CD4-positive, alpha-beta T cell treated with Interleukin-1 beta for 1 hour (primary cell): ENCODE measurements at regions not wholly inside any gene's neighbourhood (a gene's known extent, or its start where the extent isn't known, plus 50 kb on each side); places are given as distances from the start of the nearest gene placed in this dataset.
"Not testable (repeated sequence)": the region's sequence is repeated elsewhere in the genome, so short reads cannot be mapped to it uniquely, and the experiment has no call there.

Source experiments
- DNase-seq, 2 donors: peaks; one replicate each; pipeline ENCODE4 v3.0.0-alpha.2; 2020 to 2022

GRCh38 chr2:16777123-16777870 is 111.7 kb upstream of the CYRIA start:
- no peak for DNase-seq

GRCh38 chr2:16775899-16776231 is 110.2 kb upstream of the CYRIA start:
- no peak for DNase-seq

- no peak for DNase-seq
These were observed 109.6 kb upstream of the CYRIA start for GRCh38 chr2:16774980-16775898.

- DNase-seq = no peak
These were observed 108.5 kb upstream of the CYRIA start for GRCh38 chr2:16774091-16774490.

DNA sequence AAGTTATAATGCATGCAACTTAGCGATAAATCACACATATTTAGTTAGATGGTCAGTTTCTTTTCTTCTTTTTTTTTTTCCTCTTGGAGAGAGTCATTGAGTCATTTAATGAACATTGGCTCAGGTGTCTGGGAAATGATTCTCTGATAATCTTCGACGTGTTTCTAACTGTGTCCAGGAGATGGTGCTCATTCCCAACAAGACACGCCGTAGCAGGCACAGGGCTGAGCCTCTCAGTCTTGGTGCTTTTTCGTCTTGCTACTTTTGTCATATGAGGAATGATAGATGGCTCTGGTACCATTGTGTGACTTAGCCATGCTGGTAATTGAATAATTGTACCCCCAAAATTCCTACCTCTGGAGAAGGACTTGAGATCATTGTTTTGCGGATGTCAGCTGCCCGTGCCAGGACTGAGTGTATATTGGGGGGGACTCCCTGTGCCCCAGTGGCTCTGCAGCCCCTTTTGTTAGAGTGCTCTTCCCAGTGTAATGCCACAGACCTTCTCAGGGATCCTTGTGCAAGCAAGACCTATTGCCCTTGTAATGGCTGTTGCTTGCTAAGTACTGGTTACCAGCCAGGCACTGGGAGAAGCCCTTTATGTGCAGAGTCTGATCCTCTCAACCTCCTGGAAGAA is 107.6 kb upstream of the CYRIA start:
- DNase-seq = peak in 1 of 2 donors; percentile 34

DNA sequence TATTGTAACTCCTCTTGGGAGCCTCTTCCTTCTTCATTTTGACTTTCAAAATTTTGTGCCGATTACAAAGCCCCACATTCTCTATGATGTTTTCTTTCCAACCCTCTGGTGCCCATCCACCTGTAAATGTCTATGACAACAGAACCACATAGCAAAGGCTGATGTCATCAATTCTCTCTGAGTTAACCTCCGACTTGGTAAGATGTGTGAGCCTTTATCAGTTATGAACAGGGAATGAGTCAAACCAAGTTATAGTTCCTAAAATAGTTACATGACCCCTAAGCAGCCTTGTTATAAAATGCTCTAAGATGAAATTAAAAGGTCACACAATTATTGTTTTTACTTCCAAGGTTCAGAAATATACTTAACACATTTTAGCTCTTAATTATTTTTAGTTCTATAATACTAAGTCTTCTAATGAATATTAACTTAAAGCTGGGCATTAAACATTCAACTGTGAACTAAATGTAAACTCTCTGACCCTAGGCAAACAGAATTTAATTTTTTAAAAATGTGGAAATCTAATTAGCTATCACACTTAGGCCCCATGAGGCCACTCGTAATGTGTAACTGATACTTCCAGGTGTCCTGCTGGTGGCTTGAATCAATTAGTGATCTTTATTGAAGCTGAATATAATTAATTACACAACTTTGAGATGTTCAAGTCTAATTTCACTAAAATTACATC is 102.3 kb upstream of the CYRIA start:
- no peak for DNase-seq

- DNase-seq = no peak
These were observed 99.7 kb upstream of the CYRIA start for GRCh38 chr2:16765356-16765755.

DNA sequence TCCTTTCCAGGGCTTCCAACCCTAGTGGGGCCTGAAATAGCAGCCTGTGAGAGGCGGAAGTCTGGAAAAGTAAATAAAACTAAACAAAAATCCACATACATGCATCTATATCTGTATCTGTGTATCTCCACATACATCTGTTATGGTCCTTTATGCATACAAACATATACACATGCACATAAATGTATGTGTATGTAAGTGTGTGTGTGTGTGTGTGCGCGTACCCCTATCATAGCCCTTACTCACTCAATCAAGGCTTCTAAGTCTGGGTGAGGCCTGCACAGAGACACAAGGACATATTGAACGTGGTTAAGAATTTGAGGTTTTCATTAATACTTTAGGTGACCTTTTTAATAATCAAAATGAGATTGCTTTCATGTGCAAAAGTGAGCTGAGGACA is 98.9 kb upstream of the CYRIA start:
- no peak for DNase-seq

DNA sequence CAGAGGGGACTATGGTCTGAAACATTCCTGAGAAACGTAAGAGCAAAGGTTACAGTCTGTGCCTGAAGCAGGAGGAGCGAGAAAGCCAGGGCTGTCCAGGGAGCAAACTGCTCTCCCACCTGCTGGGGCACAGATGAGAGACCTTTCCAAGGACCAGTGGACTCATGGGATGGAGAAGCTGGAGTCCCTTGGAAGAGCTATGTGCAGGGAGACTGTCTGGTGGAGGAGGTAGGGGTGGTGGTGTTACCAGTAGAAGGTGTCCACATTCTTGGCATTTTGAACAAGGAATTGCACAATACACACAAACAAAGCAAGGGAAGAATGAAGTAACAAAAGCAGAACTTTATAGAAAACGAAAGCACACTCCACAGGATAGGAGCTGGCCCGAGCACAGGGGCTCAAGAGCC is 97.9 kb upstream of the CYRIA start:
- DNase-seq = no peak

- no peak for DNase-seq
These were observed 97.4 kb upstream of the CYRIA start for GRCh38 chr2:16763056-16763455.

DNA sequence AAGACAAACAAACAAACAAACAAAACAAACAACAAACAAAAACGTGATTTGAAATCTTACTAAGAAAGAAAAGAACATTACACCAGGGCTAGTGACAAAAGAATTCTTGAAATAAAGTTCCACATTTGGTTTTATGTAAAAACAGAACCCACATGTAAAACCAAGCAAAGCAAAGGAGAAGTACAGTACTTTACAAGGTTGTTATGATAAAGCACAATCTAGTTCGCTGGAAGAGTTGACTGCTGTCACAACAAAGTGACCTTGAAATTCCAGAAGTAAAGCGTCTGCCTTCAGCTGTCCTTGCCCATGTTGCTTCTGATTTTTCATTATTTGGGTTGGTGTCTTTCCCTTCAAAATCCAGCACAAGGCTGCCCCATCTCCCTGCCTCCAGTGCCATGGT is 94.8 kb upstream of the CYRIA start:
- DNase-seq = no peak

DNA sequence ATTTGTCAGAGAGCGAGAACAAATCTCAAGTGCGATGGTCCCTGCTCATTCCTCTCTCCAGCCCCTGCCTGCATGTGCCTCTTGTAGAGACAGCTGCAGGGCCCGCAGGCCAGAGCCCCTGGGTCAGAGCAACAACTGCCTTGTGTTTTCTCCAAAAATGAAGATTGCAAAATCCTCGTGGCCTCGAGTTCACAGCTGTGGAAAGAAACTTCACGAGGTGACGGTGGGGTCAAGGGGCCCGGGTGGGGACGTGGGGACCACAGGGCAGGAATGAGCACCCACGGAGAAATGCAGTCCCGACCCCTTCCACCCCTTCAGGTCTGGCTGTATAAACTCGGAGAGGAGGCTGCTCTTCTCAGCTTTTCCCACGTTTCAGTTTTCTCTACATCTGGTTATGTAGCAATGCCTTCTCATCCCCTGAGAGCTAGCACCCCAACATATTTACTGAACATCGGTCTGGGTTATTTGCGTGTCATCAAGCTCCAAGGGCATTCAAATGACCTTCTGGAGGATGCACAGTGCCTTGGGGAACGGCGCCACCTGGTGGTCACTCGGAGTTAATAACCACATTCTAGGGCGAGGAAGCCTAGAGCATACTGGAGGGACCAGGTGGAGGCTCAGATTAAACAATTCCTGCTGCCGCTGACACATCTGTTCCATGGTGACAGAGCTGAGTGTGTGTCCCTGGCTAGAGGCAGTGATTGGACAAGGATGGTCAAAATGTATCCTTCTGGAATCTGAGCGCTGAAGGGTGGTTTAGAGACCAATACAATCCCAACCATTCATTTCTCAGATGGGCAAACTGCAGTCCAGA is 91.4 kb upstream of the CYRIA start:
- peak; percentile 49 to 71 for DNase-seq

DNA sequence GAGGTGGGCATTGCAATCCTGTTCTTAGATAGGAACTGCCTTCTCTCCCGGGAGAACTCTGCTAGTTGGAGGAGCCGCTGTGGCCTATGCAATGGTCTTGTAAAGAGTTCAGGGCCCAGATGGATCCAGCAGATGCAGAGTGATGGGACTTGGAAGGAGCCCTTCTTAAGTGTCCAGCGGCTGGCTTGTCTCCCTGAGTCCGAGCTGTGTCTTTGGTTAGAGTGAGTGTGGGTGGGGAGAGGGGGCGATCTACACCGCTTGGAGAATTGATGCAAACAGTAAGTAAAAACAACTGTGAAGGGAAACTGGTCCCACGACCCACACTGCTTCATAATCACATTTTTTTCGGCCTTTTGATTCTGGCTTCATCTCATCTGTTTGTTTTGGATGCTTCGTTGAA is 89.8 kb upstream of the CYRIA start:
- no peak for DNase-seq

DNA sequence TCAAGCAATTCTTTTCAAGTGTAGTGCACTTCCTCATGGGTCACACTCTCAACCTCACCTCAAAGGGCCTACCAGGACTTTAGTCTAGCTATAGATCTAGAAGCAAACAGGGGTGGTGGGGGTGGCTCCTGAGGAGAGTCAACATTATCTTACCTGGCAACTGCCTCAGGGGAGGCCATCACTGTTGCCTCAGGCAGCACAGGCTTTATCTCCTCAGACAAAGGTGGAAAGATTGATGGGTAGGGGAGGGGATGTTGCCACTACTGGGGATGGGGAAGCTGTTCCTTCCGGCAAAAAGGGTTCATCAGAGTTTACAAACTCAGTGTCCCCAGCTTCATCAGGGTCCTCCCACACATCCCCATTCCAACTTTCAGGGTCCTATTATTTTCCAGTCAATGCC is 87.4 kb upstream of the CYRIA start:
- DNase-seq = not testable (repeated sequence)

DNA sequence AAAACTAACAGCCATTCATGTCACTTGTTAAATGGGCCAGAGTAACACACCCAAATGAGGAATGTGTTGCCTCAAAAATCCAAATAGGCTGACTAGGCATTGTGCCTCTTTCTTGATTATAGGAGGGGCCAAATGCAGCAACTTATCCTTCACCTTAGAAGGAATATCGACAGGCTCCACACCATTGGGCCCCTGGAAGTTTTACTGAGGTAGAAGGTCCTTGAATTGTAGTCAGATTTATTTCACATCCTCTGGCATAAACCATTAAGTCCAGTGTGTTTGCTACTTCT is 85.2 kb upstream of the CYRIA start:
- not testable (repeated sequence) for DNase-seq

- no peak for DNase-seq
These were observed 84.7 kb upstream of the CYRIA start for GRCh38 chr2:16750175-16750924.

GRCh38 chr2:16748511-16749266 is 83.1 kb upstream of the CYRIA start:
- DNase-seq = not testable (repeated sequence)

DNA sequence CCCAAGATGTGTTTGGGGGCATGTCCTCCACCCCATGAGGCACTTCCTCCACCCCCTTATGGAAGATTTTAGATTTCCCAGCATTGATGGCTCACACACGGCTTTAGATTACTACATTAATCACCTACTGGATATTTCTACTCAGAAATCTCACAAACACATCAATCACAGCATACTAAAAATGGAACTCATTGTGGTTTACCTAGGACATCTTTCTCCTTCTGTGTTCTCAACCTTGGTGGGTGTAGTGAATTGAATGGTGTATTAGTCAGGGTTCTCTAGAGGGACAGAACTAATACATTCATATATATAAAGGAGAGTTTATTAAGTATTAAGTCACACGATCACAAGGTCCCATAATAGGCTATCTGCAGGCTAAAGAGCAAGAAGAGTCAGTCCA is 82.1 kb upstream of the CYRIA start:
- DNase-seq = no peak

DNA sequence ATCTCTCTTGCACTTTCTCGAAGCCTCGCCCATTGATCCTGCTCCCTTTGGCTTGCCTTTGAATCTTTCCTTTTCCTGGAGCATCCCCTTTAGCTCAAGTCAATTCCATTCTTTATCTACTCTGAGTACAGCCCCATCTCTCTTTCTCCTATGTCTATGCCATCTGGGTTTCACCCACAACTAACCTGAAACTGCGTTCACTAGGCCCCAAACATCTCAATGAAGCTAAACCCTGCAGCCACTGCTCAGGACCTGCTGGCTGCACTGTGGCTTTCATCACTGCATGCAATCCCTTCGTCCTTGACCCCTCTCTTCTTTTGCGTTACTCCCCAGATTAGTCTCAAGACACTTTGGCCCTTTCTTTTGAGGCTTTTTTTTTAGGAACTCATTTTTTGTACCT is 81.6 kb upstream of the CYRIA start:
- no peak for DNase-seq

GRCh38 chr2:16746833-16747232 is 81.2 kb upstream of the CYRIA start:
- no peak for DNase-seq

GRCh38 chr2:16746329-16746728 is 80.7 kb upstream of the CYRIA start:
- DNase-seq = no peak
